Caco-2 (cell line): ENCODE measurements at regions not wholly inside any gene's neighbourhood (a gene's known extent, or its start where the extent isn't known, plus 50 kb on each side); places are given as distances from the start of the nearest gene placed in this dataset.

Experiments used
- BruUV-seq: library from RNA; stranded (reverse); fragments of 400-500 nt; replicated peaks from 2 replicates; lab custom pipeline; 2021; lab: Mats Ljungman, UMichigan
- CTCF ChIA-PET: fragments of 300-600 bp; sonication (Branson Sonifier 250); formaldehyde crosslinking; loops from one replicate; lab custom pipeline; 2022; ENCODE audit warnings: antibody characterized with exemption; lab: Charles Lee
- POLR2A ChIA-PET: fragments of 300-600 bp; sonication (Branson Sonifier 250); formaldehyde crosslinking; loops from one replicate; lab custom pipeline; 2022; ENCODE audit warnings: antibody characterized with exemption; lab: Charles Lee
- DNase-seq, 2 experiments: peaks; one replicate each; pipeline versions ENCODE4 v3.0.0 to v3.0.0-alpha.2; 2020 to 2022
- H3K27me3 ChIP-seq: replicated peaks from 2 replicates; pipeline ENCODE4 v1.6.0; 2011; ENCODE audit warnings: low read length; ENCODE audit not compliant: control insufficient read depth, insufficient read depth
- H3K36me3 ChIP-seq: 2 replicates; pipeline ENCODE4 v1.5.1; 2011; ENCODE audit warnings: low read length; ENCODE audit not compliant: control insufficient read depth, insufficient read depth
- H3K4me1 ChIP-seq: fragments of 250-450 bp; sonication (Bioruptor Pico); 2 replicates; pipeline ENCODE4 v1.5.1; 2020; ENCODE audit warnings: mild to moderate bottlenecking
- H3K4me3 ChIP-seq: 2 replicates; pipeline ENCODE4 v1.5.1; 2011; ENCODE audit warnings: low read depth, mild to moderate bottlenecking, control low read depth, low read length
- H3K9me3 ChIP-seq: fragments of 250-450 bp; sonication (Bioruptor Pico); 2 replicates; pipeline ENCODE4 v1.5.1; 2020; ENCODE audit warnings: mild to moderate bottlenecking, moderate library complexity
- H3K27ac Mint-ChIP-seq: one replicate; pipeline ENCODE4 v1.8.0; 2022; ENCODE audit warnings: mixed read lengths; ENCODE audit not compliant: unreplicated experiment
- H3K27me3 Mint-ChIP-seq: one replicate; pipeline ENCODE4 v1.8.0; 2022; ENCODE audit warnings: mixed read lengths; ENCODE audit not compliant: insufficient read depth, unreplicated experiment
- H3K36me3 Mint-ChIP-seq: one replicate; pipeline ENCODE4 v1.8.0; 2022; ENCODE audit warnings: mild to moderate bottlenecking, mixed read lengths; ENCODE audit not compliant: insufficient read depth, unreplicated experiment
- H3K4me1 Mint-ChIP-seq: one replicate; pipeline ENCODE4 v1.8.0; 2022; ENCODE audit warnings: low read depth, mixed read lengths; ENCODE audit not compliant: unreplicated experiment
- H3K4me3 Mint-ChIP-seq: one replicate; pipeline ENCODE4 v1.8.0; 2022; ENCODE audit warnings: mild to moderate bottlenecking, moderate library complexity, mixed read lengths; ENCODE audit not compliant: unreplicated experiment
- H3K9me3 Mint-ChIP-seq: one replicate; pipeline ENCODE4 v1.8.0; 2022; ENCODE audit warnings: mixed read lengths; ENCODE audit not compliant: unreplicated experiment
- CTCF ChIP-seq, 2 experiments: fragments of 200-600 bp in 1 of 2; IDR thresholded peaks; 1 replicate in 1 of 2; 2 replicates in 1 of 2; pipeline versions ENCODE4 v1.5.1 to v1.8.0; 2011 to 2022; ENCODE audit warnings: antibody characterized with exemption in 1 of 2, control low read depth in 1 of 2, inconsistent platforms in 1 of 2, low read depth in 1 of 2, low read length in 1 of 2, mild to moderate bottlenecking in 1 of 2, moderate library complexity in 1 of 2; ENCODE audit not compliant: insufficient read depth in 1 of 2, severe bottlenecking in 1 of 2, unreplicated experiment in 1 of 2
- intact Hi-C: fragments of 100-400 bp; cut with micrococcal nuclease; formaldehyde crosslinking; loops from one replicate; pipeline ENCODE4 v1.10.0; 2022; ENCODE audit not compliant: unreplicated experiment

DNA sequence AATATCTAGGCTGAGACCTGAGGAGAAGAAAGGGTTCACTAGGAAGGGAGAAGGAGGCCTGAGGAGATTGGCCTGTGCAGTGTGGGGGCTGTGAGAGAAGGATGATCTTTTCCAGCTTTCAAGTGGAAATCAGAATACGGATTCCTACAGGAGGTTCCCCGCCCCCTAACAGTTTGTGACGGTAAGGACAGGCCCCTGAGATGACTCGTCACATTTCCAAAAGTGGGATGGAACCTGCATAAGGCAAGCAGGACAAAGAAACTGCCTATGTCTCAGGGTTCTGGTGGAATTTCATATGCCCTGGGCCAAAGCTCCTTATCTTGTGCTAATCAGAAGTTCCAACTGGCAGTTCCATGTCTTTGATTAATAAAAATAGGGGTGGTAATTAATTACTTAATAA lies 275.6 kb downstream of the SNX10 start:
- DNase-seq: no peak
- no peak for TF ChIP-seq CTCF (IDR thresholded peaks at IDR 0.05; ENCODE audit: insufficient read depth in 1 of 2, low read depth in 1 of 2, low read length in 1 of 2, severe bottlenecking in 1 of 2, unreplicated experiment in 1 of 2)

DNA sequence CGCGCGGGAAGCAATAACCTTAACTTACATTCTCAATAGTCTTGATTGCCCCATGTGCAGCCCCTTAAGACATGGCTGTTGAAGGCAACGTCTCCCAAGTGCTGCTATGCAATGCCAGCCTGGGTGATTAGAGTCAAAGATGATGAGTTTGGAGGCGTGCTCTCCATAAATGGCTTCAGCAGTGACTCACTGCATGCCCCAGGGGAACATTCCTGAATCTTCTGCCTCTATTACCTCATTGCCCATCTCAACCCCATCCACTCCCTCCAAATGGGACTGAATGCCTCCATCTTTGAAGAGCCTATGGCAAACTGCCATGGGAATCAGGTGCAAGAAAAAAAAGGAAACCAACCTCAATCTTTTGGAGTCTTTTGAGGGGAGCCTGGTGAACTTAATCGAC lies 282.8 kb downstream of the SNX10 start:
- peaks cover 27% of the 10 kb centered on the region for H3K27me3 Mint-ChIP-seq
- H3K36me3 Mint-ChIP-seq: no peaks in the 10 kb centered on the region
- no TSS peak for BruUV-seq
- DNase-seq: no peak
- peaks cover 17% of the 10 kb centered on the region for H3K9me3 Mint-ChIP-seq
- TF ChIP-seq CTCF (IDR thresholded peaks at IDR 0.05; ENCODE audit: insufficient read depth in 1 of 2, low read depth in 1 of 2, low read length in 1 of 2, severe bottlenecking in 1 of 2, unreplicated experiment in 1 of 2): no peak
- Histone ChIP-seq H3K4me1 (no peaks in the 10 kb centered on the region), H3K27me3 (peaks cover 1% of the 10 kb centered on the region; the same call in 1 of the 2 replicates), H3K9me3 (no peaks in the 10 kb centered on the region), H3K36me3 (no peaks in the 10 kb centered on the region), H3K4me3 (no peak overlapping the region)
- intact Hi-C loops: no loop called here
- H3K27ac Mint-ChIP-seq: no peak overlapping the region
- H3K4me3 Mint-ChIP-seq: no peak overlapping the region
- ChIA-PET POLR2A (no interaction called here), CTCF (no interaction called here)
- no peaks in the 10 kb centered on the region for H3K4me1 Mint-ChIP-seq

More for the DNA sequence above, 275.6 kb downstream of the SNX10 start:
- H3K4me1 ChIP-seq: no peaks in the 10 kb centered on the region
- intact Hi-C loops: no loop called here
- H3K4me3 ChIP-seq: no peak overlapping the region
- BruUV-seq: no TSS peak
- CTCF ChIA-PET: no interaction called here
- Mint-ChIP-seq H3K9me3 (peaks cover 22% of the 10 kb centered on the region), H3K27me3 (peaks cover 27% of the 10 kb centered on the region), H3K4me1 (no peaks in the 10 kb centered on the region), H3K27ac (no peak overlapping the region), H3K36me3 (no peaks in the 10 kb centered on the region), H3K4me3 (no peak overlapping the region)
- POLR2A ChIA-PET: no interaction called here
- no peaks in the 10 kb centered on the region for H3K9me3 ChIP-seq
- no peaks in the 10 kb centered on the region for H3K27me3 ChIP-seq
- H3K36me3 ChIP-seq: no peaks in the 10 kb centered on the region

DNA sequence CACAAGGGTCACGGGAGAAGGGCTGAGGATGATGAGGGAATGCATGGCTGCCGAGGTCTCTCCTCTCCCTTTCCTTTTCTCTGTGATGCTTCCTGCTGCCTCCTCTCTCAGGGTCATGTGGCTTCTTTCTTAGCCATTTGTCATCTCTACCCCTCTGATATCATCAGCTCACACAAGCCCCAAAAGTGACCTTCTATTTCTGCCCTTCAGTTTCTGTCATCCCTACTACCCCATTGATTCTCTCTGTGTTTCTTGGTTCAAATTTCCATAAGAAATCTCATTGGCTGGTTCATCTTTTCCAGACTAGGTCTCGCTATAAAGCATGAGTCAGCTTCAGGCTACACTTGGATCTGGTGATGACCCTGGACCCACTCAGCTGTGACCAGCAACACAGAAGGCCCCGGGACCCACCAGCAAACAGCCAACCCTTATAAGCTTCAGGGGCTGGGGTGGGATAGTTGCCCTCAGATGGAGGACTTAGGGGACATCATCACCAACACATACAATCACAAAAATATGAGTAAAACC lies 284.3 kb downstream of the SKAP2 start:
- no peaks in the 10 kb centered on the region for H3K36me3 Mint-ChIP-seq
- CTCF ChIA-PET: no interaction called here

More for the DNA sequence above, 284.3 kb downstream of the SKAP2 start:
- H3K9me3 Mint-ChIP-seq: no peaks in the 10 kb centered on the region
- Histone ChIP-seq H3K27me3 (peaks cover 1% of the 10 kb centered on the region; the same call in 1 of the 2 replicates), H3K36me3 (no peaks in the 10 kb centered on the region), H3K9me3 (no peaks in the 10 kb centered on the region), H3K4me1 (no peaks in the 10 kb centered on the region; the same call in 1 of the 2 replicates), H3K4me3 (no peak overlapping the region)
- H3K4me1 Mint-ChIP-seq: no peaks in the 10 kb centered on the region
- POLR2A ChIA-PET: no interaction called here
- peaks cover 34% of the 10 kb centered on the region for H3K27me3 Mint-ChIP-seq
- BruUV-seq: no TSS peak
- TF ChIP-seq CTCF (IDR thresholded peaks at IDR 0.05; ENCODE audit: insufficient read depth in 1 of 2, low read depth in 1 of 2, low read length in 1 of 2, severe bottlenecking in 1 of 2, unreplicated experiment in 1 of 2): no peak
- no peak overlapping the region for H3K27ac Mint-ChIP-seq
- DNase-seq: no peak
- intact Hi-C loops: no loop called here
- H3K4me3 Mint-ChIP-seq: no peak overlapping the region
